Stimulated activated CD8-positive, alpha-beta memory T cell treated with anti-CD3 and anti-CD28 coated beads, Interleukin-2, amount 100 ng/mL, for 48 hours (primary cell): ENCODE measurements at regions not wholly inside any gene's neighbourhood (a gene's known extent, or its start where the extent isn't known, plus 50 kb on each side); places are given as distances from the start of the nearest gene placed in this dataset.
"Not testable (repeated sequence)": the region's sequence is repeated elsewhere in the genome, so short reads cannot be mapped to it uniquely, and the experiment has no call there.

Experiments used
- DNase-seq, 2 donors: peaks; one replicate each; pipeline ENCODE4 v3.0.0-alpha.2; 2020; ENCODE audit warnings: low read depth in 2 of 2

- DNase-seq = no peak
Observed at GRCh38 chr7:45267262-45267661, 109.7 kb downstream of the RAMP3 start.

GRCh38 chr7:45268013-45268412 lies 110.4 kb downstream of the RAMP3 start:
- DNase-seq = no peak

- DNase-seq = no peak
Observed at GRCh38 chr7:45269192-45269591, 111.6 kb downstream of the RAMP3 start.

- DNase-seq = no peak
Observed at GRCh38 chr7:45278763-45279398, 121.3 kb downstream of the RAMP3 start.

- not testable (repeated sequence) for DNase-seq
Observed at GRCh38 chr7:45289611-45290010, 132.0 kb downstream of the RAMP3 start.

- no peak for DNase-seq
Observed at GRCh38 chr7:45290880-45291279, 133.3 kb downstream of the RAMP3 start.

GRCh38 chr7:45292481-45292880 lies 134.9 kb downstream of the RAMP3 start:
- DNase-seq = no peak

- DNase-seq = no peak
Observed at GRCh38 chr7:45293295-45293942, 135.8 kb downstream of the RAMP3 start.

- DNase-seq = no peak
Observed at GRCh38 chr7:45294559-45294958, 137.0 kb downstream of the RAMP3 start.

- DNase-seq = no peak
Observed at GRCh38 chr7:45295222-45295621, 137.6 kb downstream of the RAMP3 start.

- no peak for DNase-seq
Observed at GRCh38 chr7:45296748-45297147, 139.2 kb downstream of the RAMP3 start.

GRCh38 chr7:45306752-45307305 lies 149.2 kb downstream of the RAMP3 start:
- no peak for DNase-seq

GRCh38 chr7:45311597-45311996 lies 154.0 kb downstream of the RAMP3 start:
- no peak for DNase-seq

- DNase-seq = not testable (repeated sequence)
Observed at GRCh38 chr7:45315512-45315911, 157.9 kb downstream of the RAMP3 start.

- no peak for DNase-seq
Observed at GRCh38 chr7:45324683-45325237, 167.2 kb downstream of the RAMP3 start.

GRCh38 chr7:45325378-45325777 lies 167.8 kb downstream of the RAMP3 start:
- DNase-seq = no peak

GRCh38 chr7:45328403-45328981 lies 170.9 kb downstream of the RAMP3 start:
- DNase-seq = no peak

- no peak for DNase-seq
Observed at GRCh38 chr7:45331563-45331962, 174.0 kb downstream of the RAMP3 start.

- DNase-seq = not testable (repeated sequence)
Observed at GRCh38 chr7:45335024-45335423, 177.4 kb downstream of the RAMP3 start.

- DNase-seq = no peak
Observed at GRCh38 chr7:45342236-45342635, 184.6 kb downstream of the RAMP3 start.

- no peak for DNase-seq
Observed at GRCh38 chr7:45343746-45344145, 186.2 kb downstream of the RAMP3 start.

GRCh38 chr7:45347804-45348203 lies 190.2 kb downstream of the RAMP3 start:
- DNase-seq = no peak

- DNase-seq = no peak
Observed at GRCh38 chr7:45349090-45349489, 191.5 kb downstream of the RAMP3 start.
